Smooth muscle cell (in vitro differentiated cells): ENCODE measurements at regions not wholly inside any gene's neighbourhood (a gene's known extent, or its start where the extent isn't known, plus 50 kb on each side); places are given as distances from the start of the nearest gene placed in this dataset.

Experiments used
- DNase-seq: peaks from one replicate; lab custom pipeline; 2025; ENCODE audit not compliant: unreplicated experiment; lab: John Stamatoyannopoulos, UW
- H2AFZ ChIP-seq: fragments of 200-600 bp; sonication (generic); 2 replicates; pipeline ENCODE4 v1.6.0; 2016; ENCODE audit warnings: antibody characterized with exemption, low read depth, mild to moderate bottlenecking
- H3F3A ChIP-seq: fragments of 200-600 bp; sonication (generic); 2 replicates; pipeline ENCODE4 v1.6.0; 2017; ENCODE audit warnings: antibody characterized with exemption, low read depth
- H3K27ac ChIP-seq: fragments of 200-600 bp; sonication (generic); 2 replicates; pipeline ENCODE4 v1.5.1; 2016; ENCODE audit warnings: low read depth, mild to moderate bottlenecking
- H3K27me3 ChIP-seq: fragments of 200-600 bp; sonication (generic); 2 replicates; pipeline ENCODE4 v1.6.1; 2016; ENCODE audit warnings: low read depth, mild to moderate bottlenecking
- H3K36me3 ChIP-seq: fragments of 200-600 bp; sonication (generic); 2 replicates; pipeline ENCODE4 v1.5.1; 2016; ENCODE audit warnings: low read depth
- H3K4me1 ChIP-seq: fragments of 200-600 bp; sonication (generic); 2 replicates; pipeline ENCODE4 v1.5.1; 2016; ENCODE audit warnings: low read depth
- H3K4me2 ChIP-seq: fragments of 200-600 bp; sonication (generic); 2 replicates; pipeline ENCODE4 v1.6.0; 2016; ENCODE audit warnings: mild to moderate bottlenecking
- H3K4me3 ChIP-seq: fragments of 200-600 bp; sonication (generic); 2 replicates; pipeline ENCODE4 v1.5.1; 2016; ENCODE audit warnings: mild to moderate bottlenecking
- H3K79me2 ChIP-seq: fragments of 200-600 bp; sonication (generic); 2 replicates; pipeline ENCODE4 v1.6.0; 2016; ENCODE audit warnings: low read depth, mild to moderate bottlenecking
- H3K9ac ChIP-seq: fragments of 200-600 bp; sonication (generic); 2 replicates; pipeline ENCODE4 v1.6.0; 2016; ENCODE audit warnings: low read depth
- H3K9me3 ChIP-seq: fragments of 200-600 bp; sonication (generic); replicated peaks from 2 replicates; pipeline ENCODE4 v1.5.1; 2016; ENCODE audit warnings: low read depth
- H4K20me1 ChIP-seq: fragments of 200-600 bp; sonication (generic); 2 replicates; pipeline ENCODE4 v1.6.0; 2016; ENCODE audit warnings: low read depth
- CTCF ChIP-seq: fragments of 200-600 bp; sonication (generic); IDR thresholded peaks from 2 replicates; pipeline ENCODE4 v1.5.1; 2017; ENCODE audit warnings: borderline replicate concordance, mild to moderate bottlenecking, antibody characterized with exemption; ENCODE audit not compliant: insufficient read depth, poor library complexity, severe bottlenecking
- WGBS: methylation state at CpG from one replicate; pipeline ENCODE4 v1.1.7; 2016; ENCODE audit warnings: low lambda C conversion rate; 5-methylcytosine and 5-hydroxymethylcytosine counted together

DNA sequence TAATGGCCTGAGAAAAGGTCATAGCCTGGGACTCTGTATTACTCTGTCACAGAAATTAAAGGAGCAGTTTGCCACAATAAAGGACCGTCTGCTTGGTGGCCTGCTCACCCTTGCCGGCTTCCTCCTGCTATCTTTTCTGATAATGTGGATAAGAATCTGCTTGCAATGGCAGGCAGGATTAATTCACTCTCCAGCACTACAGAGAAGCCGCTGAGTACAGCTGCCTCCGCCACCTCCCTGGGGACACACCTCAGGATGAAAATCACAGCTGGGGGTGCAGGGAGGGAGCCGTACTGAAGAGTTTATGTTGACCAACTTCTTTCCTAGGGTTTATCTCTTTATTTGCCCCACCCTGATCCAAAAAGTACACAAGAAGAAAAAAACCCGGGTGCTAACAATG, 245.9 kb upstream of the RPL38 start:
- H3K4me2 ChIP-seq: no peak overlapping the region
- no peak overlapping the region for H3K9ac ChIP-seq
- no peaks in the 10 kb centered on the region for H3K79me2 ChIP-seq
- H3K27me3 ChIP-seq: no peaks in the 10 kb centered on the region
- H3K36me3 ChIP-seq: no peaks in the 10 kb centered on the region
- DNase-seq: no peak
- H3K4me1 ChIP-seq: no peaks in the 10 kb centered on the region
- no peak for TF ChIP-seq CTCF
- no peak overlapping the region for H3K4me3 ChIP-seq
- 69% methylated on average over 6 of the region's 6 CpGs for WGBS
- no peaks in the 10 kb centered on the region for H3F3A ChIP-seq
- no peaks in the 10 kb centered on the region for H4K20me1 ChIP-seq
- H3K27ac ChIP-seq: no peak overlapping the region
- no peaks in the 10 kb centered on the region for H3K9me3 ChIP-seq
- H2AFZ ChIP-seq: no peak overlapping the region

GRCh38 chr17:73958453-73958852, 245.0 kb upstream of the RPL38 start:
- Histone ChIP-seq H3K9me3 (no peaks in the 10 kb centered on the region), H4K20me1 (no peaks in the 10 kb centered on the region), H3K27me3 (no peaks in the 10 kb centered on the region), H2AFZ (no peak overlapping the region), H3K27ac (no peak overlapping the region), H3K9ac (no peak overlapping the region), H3F3A (no peaks in the 10 kb centered on the region), H3K36me3 (no peaks in the 10 kb centered on the region), H3K79me2 (no peaks in the 10 kb centered on the region), H3K4me3 (no peak overlapping the region), H3K4me2 (no peak overlapping the region), H3K4me1 (no peaks in the 10 kb centered on the region)
- no peak for DNase-seq
- WGBS: 86% methylated on average over 4 of the region's 4 CpGs
- TF ChIP-seq CTCF: no peak

- Histone ChIP-seq H3K36me3 (no peaks in the 10 kb centered on the region), H3K4me2 (no peak overlapping the region), H3K9ac (no peak overlapping the region), H4K20me1 (no peaks in the 10 kb centered on the region), H3K4me3 (no peak overlapping the region), H3K27ac (no peak overlapping the region), H3K27me3 (no peaks in the 10 kb centered on the region), H3F3A (no peaks in the 10 kb centered on the region), H3K79me2 (no peaks in the 10 kb centered on the region), H2AFZ (no peak overlapping the region), H3K9me3 (no peaks in the 10 kb centered on the region), H3K4me1 (no peaks in the 10 kb centered on the region)
- no peak for TF ChIP-seq CTCF
- DNase-seq: no peak
Observed at GRCh38 chr17:73960469-73960868, 243.0 kb upstream of the RPL38 start.

DNA sequence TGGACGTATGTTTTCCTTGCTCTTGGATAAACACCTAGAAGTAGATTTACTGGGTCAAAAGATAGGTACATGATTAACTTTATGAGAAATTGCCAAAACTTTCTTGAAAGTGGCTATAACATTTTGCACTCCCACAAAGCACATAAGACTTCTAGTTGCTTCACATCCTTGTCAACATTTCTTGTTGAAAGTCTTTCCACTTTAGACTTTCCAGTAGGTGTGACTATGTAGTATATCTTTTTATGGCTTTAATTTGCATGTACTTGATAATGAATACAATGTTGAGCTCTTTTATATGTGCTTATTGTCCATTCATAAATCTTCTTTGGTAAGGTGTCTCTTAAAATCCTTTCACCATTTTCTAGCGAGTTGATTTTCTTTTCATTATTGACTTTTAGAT, 241.2 kb upstream of the RPL38 start:
- H3K9ac ChIP-seq: no peak overlapping the region
- DNase-seq: no peak
- 85% methylated on average over 2 of the region's 2 CpGs for WGBS
- H3K36me3 ChIP-seq: no peaks in the 10 kb centered on the region
- H3K27ac ChIP-seq: no peak overlapping the region
- no peaks in the 10 kb centered on the region for H3K4me1 ChIP-seq
- H3K4me2 ChIP-seq: no peak overlapping the region
- H3K27me3 ChIP-seq: peaks cover 10% of the 10 kb centered on the region
- H4K20me1 ChIP-seq: no peaks in the 10 kb centered on the region
- no peak overlapping the region for H2AFZ ChIP-seq
- H3F3A ChIP-seq: no peaks in the 10 kb centered on the region
- TF ChIP-seq CTCF: no peak
- H3K4me3 ChIP-seq: no peak overlapping the region
- H3K79me2 ChIP-seq: no peaks in the 10 kb centered on the region
- H3K9me3 ChIP-seq: no peaks in the 10 kb centered on the region
